NCI-H1092 treated with DMSO at 0.1 percent for 48 hours (cell line): ENCODE measurements at regions not wholly inside any gene's neighbourhood (a gene's known extent, or its start where the extent isn't known, plus 50 kb on each side); places are given as distances from the start of the nearest gene placed in this dataset.
"Not testable (repeated sequence)": the region's sequence is repeated elsewhere in the genome, so short reads cannot be mapped to it uniquely, and the experiment has no call there.

Experiments
- DNase-seq: peaks from one replicate; lab custom pipeline; 2025; lab: John Stamatoyannopoulos, UW

- DNase-seq: no peak
Observed at GRCh38 chr2:138218397-138218796, 254.1 kb downstream of the HNMT start.

GRCh38 chr2:138219961-138220360 lies 255.7 kb downstream of the HNMT start:
- no peak for DNase-seq

GRCh38 chr2:138221358-138221757 lies 257.1 kb downstream of the HNMT start:
- DNase-seq: no peak

GRCh38 chr2:138223319-138223718 lies 259.0 kb downstream of the HNMT start:
- DNase-seq: no peak

- DNase-seq: no peak
Observed at GRCh38 chr2:138227195-138227594, 262.9 kb downstream of the HNMT start.

- no peak for DNase-seq
Observed at GRCh38 chr2:138228101-138228500, 263.8 kb downstream of the HNMT start.

- no peak for DNase-seq
Observed at GRCh38 chr2:138234265-138234664, 267.3 kb upstream of the SPOPL start.

- no peak for DNase-seq
Observed at GRCh38 chr2:138235041-138235440, 266.5 kb upstream of the SPOPL start.

- no peak for DNase-seq
Observed at GRCh38 chr2:138236142-138236541, 265.4 kb upstream of the SPOPL start.

- DNase-seq: no peak
Observed at GRCh38 chr2:138237667-138238384, 263.7 kb upstream of the SPOPL start.

- no peak for DNase-seq
Observed at GRCh38 chr2:138238908-138239307, 262.7 kb upstream of the SPOPL start.

GRCh38 chr2:138239902-138240491 lies 261.6 kb upstream of the SPOPL start:
- no peak for DNase-seq

GRCh38 chr2:138243372-138243771 lies 258.2 kb upstream of the SPOPL start:
- no peak for DNase-seq

GRCh38 chr2:138244501-138244925 lies 257.1 kb upstream of the SPOPL start:
- DNase-seq: no peak

GRCh38 chr2:138245310-138245709 lies 256.3 kb upstream of the SPOPL start:
- no peak for DNase-seq

GRCh38 chr2:138247302-138247701 lies 254.3 kb upstream of the SPOPL start:
- DNase-seq: no peak

- no peak for DNase-seq
Observed at GRCh38 chr2:138249207-138249606, 252.4 kb upstream of the SPOPL start.

- not testable (repeated sequence) for DNase-seq
Observed at GRCh38 chr2:138250843-138251320, 250.7 kb upstream of the SPOPL start.

- DNase-seq: no peak
Observed at GRCh38 chr2:138252587-138252986, 249.0 kb upstream of the SPOPL start.

GRCh38 chr2:138255670-138256069 lies 245.9 kb upstream of the SPOPL start:
- no peak for DNase-seq

GRCh38 chr2:138267161-138267901 lies 234.2 kb upstream of the SPOPL start:
- DNase-seq: no peak

- DNase-seq: no peak
Observed at GRCh38 chr2:138267902-138268254, 233.7 kb upstream of the SPOPL start.

- DNase-seq: no peak
Observed at GRCh38 chr2:138269765-138270164, 231.8 kb upstream of the SPOPL start.
